IPS-NIHi11 (cell line): ENCODE measurements at regions not wholly inside any gene's neighbourhood (a gene's known extent, or its start where the extent isn't known, plus 50 kb on each side); places are given as distances from the start of the nearest gene placed in this dataset.

Source experiments
- DNase-seq: peaks from one replicate; pipeline ENCODE4 v3.0.0; 2012; ENCODE audit warnings: mixed read lengths, low spot score

- DNase-seq, result no peak
Observed at GRCh38 chr9:32698706-32699277, 63.3 kb upstream of the TAF1L start.

GRCh38 chr9:32701321-32702022, 66.0 kb upstream of the TAF1L start:
- no peak for DNase-seq

GRCh38 chr9:32703635-32704034, 68.2 kb upstream of the TAF1L start:
- DNase-seq, result peak; percentile 31

- DNase-seq, result no peak
Observed at GRCh38 chr9:32704343-32704742, 68.9 kb upstream of the TAF1L start.

GRCh38 chr9:32705059-32705458, 69.6 kb upstream of the TAF1L start:
- DNase-seq, result no peak

- no peak for DNase-seq
Observed at GRCh38 chr9:32706004-32706724, 70.7 kb upstream of the TAF1L start.

GRCh38 chr9:32706725-32707100, 71.2 kb upstream of the TAF1L start:
- no peak for DNase-seq

- no peak for DNase-seq
Observed at GRCh38 chr9:32707326-32707725, 71.9 kb upstream of the TAF1L start.

- DNase-seq, result no peak
Observed at GRCh38 chr9:32708480-32709150, 73.1 kb upstream of the TAF1L start.

GRCh38 chr9:32709871-32710270, 73.5 kb upstream of the TMEM215 start:
- no peak for DNase-seq

- DNase-seq, result no peak
Observed at GRCh38 chr9:32716425-32716824, 66.9 kb upstream of the TMEM215 start.

- DNase-seq, result no peak
Observed at GRCh38 chr9:32716955-32717543, 66.3 kb upstream of the TMEM215 start.

GRCh38 chr9:32722704-32723103, 60.6 kb upstream of the TMEM215 start:
- DNase-seq, result no peak

GRCh38 chr9:32723789-32724325, 59.5 kb upstream of the TMEM215 start:
- no peak for DNase-seq

GRCh38 chr9:32725066-32725860, 58.1 kb upstream of the TMEM215 start:
- DNase-seq, result no peak

GRCh38 chr9:32728181-32728580, 55.2 kb upstream of the TMEM215 start:
- DNase-seq, result no peak
